ENCODE measurements at regions not wholly inside any gene's neighbourhood (a gene's known extent, or its start where the extent isn't known, plus 50 kb on each side); places are given as distances from the start of the nearest gene placed in this dataset.

DNA sequence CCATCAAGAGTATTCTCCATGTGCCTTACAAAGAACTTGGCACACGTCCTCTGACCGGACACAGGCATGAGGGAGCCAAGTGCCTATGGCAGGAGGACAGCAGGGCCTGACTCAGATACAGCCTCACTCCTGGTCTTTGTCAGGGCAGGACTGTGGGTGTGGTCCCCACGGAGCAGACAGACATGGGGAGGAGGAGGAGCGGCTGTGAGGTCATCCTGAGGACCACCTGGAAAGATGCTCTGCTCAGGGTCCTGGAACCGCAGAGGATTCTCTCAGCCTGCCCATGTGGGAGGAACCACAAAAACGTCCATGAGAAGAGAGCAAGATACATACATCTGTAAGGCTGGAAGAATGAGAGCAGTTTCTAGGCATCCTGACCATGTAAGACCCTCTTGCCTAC is 576.3 kb downstream of the BRD1 start:
- DNase-seq: no peak

- no peak for DNase-seq
Measured at GRCh38 chr22:49247194-49247924, 580.3 kb downstream of the BRD1 start.

- no peak for DNase-seq
Measured at GRCh38 chr22:49244466-49245420, 582.9 kb downstream of the BRD1 start.

DNA sequence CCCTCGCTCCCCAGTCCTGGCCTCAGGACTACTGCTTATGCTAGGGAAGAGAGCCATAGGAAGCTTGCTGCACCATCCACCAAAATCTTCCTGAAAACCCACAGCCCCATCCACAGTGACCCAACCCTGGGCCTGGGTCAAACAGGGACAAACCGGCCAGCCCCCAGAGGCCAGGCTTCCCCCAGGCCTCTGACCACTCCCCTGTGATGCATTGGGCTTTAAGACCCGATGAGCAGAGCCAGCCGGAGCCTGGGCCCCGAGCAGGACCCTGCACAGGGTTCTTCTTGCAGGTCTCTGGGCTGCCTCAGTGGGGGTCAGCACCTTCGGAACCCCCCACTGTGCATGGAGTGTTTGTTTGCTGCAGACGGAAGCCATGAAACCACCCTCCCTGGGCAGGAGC is 583.7 kb downstream of the BRD1 start:
- DNase-seq: no peak

DNA sequence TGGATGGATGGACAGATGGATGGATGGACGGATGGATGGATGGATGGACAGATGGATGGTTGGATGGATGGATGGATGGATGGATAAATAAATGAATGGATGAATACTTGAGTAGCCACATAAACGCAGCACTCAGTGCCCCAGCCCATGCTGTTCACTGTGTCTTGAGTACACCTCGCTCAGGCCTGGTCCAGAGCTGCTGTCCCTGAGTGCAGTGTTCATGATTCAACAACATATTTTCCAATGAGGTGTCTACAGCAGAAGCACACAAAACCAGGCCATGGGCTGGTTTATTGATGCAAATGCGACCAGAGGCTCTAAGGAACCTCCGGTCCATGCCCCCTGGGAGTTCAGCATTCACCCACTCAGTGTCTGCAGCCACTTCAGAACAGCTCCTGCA is 584.3 kb downstream of the BRD1 start:
- DNase-seq: no peak

DNA sequence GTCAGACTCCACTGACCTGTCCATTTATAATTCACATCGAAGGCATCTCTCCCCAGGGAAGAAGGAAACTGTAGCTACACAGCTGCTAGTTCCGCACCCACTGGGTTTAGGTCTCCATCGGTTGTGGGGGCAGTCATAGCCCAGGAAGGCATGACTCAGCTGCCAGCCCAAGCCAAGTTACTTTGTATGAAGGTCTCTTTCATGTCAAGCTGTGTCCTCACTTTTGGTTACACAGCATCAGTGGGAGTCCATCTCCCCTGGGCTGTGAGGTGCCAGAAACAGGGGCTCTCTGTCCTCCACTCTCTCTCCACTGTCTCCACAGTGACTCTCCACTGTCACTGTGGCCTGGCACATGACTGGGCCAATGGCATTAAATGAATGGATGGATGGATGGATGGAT is 585.2 kb downstream of the BRD1 start:
- DNase-seq: no peak

DNA sequence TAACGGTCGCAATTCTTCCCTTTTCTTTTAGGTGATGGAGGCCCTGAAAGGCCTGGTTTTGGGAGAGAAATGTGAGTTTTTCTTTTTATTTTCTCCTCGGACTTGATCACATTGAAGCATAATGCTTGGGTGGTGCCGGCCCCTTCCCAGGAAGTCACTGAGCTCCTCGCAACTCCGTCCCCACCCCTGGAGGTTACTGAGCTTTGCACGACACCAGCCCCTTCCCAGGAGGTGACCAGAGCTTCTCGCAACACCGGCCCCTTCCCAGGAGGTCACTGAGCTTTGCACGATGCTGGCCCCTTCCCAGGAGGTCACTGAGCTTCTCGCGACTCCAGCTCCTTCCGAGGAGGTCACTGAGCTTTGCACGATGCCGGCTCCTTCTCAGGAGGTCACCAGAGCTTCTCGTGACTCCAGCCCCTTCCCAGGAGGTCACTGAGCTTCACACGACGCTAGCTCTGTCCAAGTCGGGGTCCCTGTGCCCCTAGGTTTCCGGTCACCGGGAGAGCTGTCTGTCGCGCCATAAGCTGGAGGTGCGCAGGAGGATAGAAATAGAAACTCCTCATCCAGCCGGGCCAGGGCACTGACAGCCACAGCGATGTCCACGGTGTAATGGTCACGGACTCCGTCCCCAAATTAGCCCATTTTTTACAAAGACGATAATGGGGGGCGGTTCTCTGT is 586.4 kb downstream of the BRD1 start:
- DNase-seq: no peak

GRCh38 chr22:49240472-49240871 is 587.2 kb downstream of the BRD1 start:
- no peak for DNase-seq

- DNase-seq: no peak
Measured at GRCh38 chr22:49240016-49240380, 587.7 kb downstream of the BRD1 start.

- no peak for DNase-seq
Measured at GRCh38 chr22:49239264-49240015, 588.2 kb downstream of the BRD1 start.

GRCh38 chr22:49238181-49239141 is 589.2 kb downstream of the BRD1 start:
- DNase-seq: no peak

DNA sequence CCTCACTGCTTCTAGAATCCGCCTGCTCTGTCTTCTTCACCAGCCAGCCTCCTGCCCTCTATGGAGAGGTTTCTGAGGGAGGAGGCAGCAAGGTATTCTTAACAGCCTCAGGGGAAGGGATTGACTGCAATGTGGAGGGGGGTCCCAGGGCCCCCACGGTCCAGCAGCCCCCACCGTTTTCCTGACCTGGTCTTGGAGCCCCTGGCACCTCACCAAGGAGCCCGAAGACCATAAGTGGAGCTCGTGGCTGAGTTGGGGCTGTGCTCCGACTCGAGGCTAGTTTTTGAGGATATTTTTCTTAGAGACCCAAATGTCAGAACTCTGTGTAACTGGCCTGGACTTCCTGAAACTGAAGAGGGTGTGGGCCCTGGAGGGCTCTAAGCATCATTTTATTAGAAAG is 590.0 kb downstream of the BRD1 start:
- no peak for DNase-seq

DNA sequence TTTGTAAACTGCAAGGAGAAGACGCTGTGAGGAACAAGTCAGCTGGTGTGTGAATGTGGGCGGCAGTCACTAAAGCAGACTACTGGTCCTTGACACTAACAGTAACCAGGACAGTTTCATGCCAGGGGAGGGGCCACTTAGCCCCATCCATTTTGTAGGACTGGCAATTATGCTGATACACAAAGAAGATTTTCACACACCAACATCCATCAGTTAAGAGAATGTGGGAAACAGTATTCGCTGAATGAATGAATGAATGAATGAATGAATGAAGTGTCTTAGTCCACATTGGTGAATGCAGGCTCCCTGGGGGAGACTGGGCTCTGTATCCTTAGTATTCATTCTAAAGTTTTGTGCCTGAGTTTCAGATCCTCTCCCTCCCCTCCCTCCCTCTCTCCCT is 590.4 kb downstream of the BRD1 start:
- no peak for DNase-seq

DNA sequence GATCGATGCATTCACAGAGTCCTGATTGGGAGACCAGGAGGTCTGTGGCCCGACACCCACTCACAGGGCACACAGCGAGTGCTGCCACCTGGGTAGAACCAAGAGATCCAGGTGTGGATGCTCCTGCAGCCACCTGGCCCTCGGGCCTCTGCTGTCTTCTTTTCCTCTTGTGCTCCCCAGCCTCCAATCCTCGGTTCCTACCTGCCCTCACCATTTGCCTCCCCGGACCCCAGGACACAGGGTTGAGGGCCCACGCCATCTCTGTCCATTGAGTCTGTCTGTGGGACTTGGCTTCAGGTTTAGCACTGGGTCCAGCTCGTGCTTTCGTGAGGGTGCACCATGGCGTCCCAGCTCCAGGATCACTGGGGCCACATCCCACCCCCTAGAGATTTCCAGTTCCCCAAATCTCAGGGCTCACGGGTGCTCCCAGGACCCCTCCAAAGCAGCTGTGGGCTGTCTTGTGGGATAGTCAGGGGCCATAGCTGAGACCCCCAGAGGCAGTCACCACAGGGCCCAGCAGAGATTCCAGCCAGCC is 591.1 kb downstream of the BRD1 start:
- DNase-seq: no peak

DNA sequence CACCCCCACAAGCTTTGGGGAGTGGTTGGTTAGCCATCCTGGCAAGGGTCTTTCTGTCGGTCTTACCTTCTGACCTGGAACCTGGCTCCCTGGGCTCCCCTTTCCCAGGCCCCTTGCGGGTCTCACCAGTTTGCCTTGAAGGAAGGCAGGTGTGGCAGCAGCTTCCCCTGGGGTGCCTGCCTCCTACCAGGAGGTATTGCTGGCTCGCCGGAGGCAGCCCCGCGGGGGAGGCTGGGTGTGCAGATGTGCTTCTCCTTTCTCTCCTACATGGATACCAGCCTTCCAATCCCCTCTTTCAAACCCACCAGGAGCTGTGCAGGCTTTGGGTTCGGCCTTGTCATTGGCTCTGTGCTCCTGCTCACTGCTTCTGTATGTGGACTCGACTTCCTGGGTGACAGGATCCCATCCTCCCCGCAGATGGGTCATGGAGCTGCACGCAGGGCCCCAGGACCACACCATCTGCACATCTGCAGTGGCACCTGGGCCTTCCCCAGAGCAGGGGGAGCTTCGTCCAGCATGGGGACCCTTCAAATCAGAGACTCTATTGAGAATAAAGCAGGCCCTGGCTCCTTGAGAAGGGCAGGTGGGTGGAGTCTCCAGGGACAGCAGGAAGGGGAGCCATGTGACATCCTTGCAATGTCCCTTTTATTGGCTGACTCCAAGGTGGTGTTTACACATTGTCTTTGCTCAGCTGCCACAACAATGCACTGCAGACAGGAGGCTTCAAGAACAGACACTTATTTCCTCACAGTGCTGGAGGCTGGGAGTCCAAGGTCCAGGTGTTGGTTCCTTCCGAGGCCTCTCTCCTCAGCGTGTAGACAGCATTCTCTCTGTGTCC is 592.0 kb downstream of the BRD1 start:
- no peak for DNase-seq

DNA sequence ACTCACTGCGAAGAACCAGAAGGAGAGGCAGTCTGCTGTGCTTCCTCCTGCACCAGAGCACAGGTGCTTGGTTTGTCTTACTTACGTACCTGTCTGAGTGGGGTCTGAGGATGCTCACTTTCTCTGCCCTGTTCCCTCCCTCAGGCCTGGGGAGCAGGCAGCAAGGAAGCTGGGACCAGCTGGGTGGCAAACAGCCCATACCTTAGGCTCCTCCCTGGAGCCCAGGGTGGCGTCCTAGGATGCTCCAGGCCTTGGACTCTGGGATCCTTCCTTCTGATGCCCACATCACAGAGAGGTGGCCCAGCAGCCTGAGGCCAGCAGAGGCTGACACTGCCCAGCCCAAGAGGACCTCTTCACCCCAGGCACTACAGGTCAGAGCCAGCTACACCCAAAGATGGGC is 593.2 kb downstream of the BRD1 start:
- DNase-seq: no peak

DNA sequence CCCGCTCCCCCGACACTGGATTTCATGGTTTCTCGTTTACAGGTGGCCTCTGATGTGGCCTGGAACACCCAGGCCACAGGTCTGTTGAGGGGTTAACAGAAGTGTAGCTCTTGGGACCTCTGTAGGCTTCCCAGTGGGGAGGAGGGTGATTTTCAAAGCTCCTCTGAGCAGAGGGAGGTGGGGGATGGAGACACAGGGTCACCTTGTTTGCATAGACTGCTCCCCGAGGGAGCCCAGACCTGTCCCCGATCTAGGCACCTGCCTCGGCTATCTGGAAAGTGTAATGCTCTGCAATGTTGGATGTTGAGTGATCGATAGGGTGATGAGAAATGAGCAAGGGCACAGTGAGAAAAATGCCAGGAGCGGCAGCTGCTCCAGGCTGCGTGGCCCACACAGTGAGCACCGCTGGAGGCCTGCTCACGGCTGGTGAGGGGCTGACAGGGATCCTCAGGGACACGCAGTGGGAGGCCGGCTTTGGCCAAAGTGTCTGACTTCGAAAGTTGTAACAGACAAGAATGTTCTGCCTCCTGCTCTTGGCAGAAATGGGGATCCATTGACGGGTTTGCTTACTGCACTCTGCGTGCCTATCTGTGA is 594.1 kb downstream of the BRD1 start:
- DNase-seq: no peak

GRCh38 chr22:49232319-49233067 is 595.2 kb downstream of the BRD1 start:
- DNase-seq: no peak
